Thyroid gland (tissue), 4 donors: ENCODE measurements at regions not wholly inside any gene's neighbourhood (a gene's known extent, or its start where the extent isn't known, plus 50 kb on each side); places are given as distances from the start of the nearest gene placed in this dataset.

ENCODE experiments used
- CTCF ChIP-seq, 6 experiments: fragments of 200-600 bp in 3 of 6; fragments of 450-650 bp in 3 of 6; sonication (generic) in 3 of 6; IDR thresholded peaks; one replicate each; pipeline ENCODE4 v1.5.1; 2016 to 2019; ENCODE audit warnings: antibody characterized with exemption in 6 of 6, mild to moderate bottlenecking in 2 of 6, inconsistent platforms in 1 of 6, moderate library complexity in 1 of 6
- POLR2A ChIP-seq, 2 donors: fragments of 450-650 bp; IDR thresholded peaks; one replicate each; pipeline ENCODE4 v1.6.1; 2017; ENCODE audit warnings: antibody characterized with exemption in 2 of 2, mild to moderate bottlenecking in 2 of 2, moderate library complexity in 1 of 2

DNA sequence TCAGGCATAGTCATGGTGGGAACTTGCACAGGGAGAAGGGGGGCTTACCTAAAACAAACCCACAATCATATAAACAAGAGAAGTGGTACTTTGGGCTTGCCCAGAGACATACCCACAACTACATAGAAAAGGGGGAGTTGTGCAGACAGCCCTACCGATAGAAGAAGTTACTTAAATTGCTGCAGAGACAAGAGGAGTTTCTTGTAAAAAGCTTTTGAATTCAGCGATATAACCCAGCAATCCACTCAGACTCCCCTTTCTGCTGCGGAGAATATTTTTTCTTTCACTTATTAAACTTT is 164.0 kb upstream of the ETV3 start:
- no peak for TF ChIP-seq CTCF (IDR thresholded peaks at IDR 0.05)
- no peak for TF ChIP-seq POLR2A (IDR thresholded peaks at IDR 0.05)
